ENCODE measurements at regions not wholly inside any gene's neighbourhood (a gene's known extent, or its start where the extent isn't known, plus 50 kb on each side); places are given as distances from the start of the nearest gene placed in this dataset.
A peak's percentile ranks its signal among the peaks of the same experiment; 100 is the strongest.

GRCh38 chr1:223012176-223012788, 130.8 kb downstream of the TLR5 start:
- Histone ChIP-seq H3K36me3 (ENCODE audit: control insufficient read depth in 5 of 5, insufficient read depth in 5 of 5, low read length in 5 of 5) (peaks cover 0 to 2% (median 0%) of the 10 kb centered on the region in 5 donors), H3K9me3 (ENCODE audit: control insufficient read depth in 5 of 5, low read length in 5 of 5) (no peaks in the 10 kb centered on the region), H3K27me3 (ENCODE audit: control insufficient read depth in 5 of 5, insufficient read depth in 4 of 5, low read length in 5 of 5) (peaks cover 0 to 2% (median 0%) of the 10 kb centered on the region in 5 donors), H3K9ac (ENCODE audit: low read length in 5 of 5) (no peak overlapping the region), H3K27ac (ENCODE audit: low read depth, low read length) (no peak overlapping the region), H3K4me1 (ENCODE audit: control insufficient read depth in 5 of 5, insufficient read depth in 5 of 5, low read length in 5 of 5) (peaks cover 0 to 6% (median 4%) of the 10 kb centered on the region in 5 donors), H3K4me3 (ENCODE audit: low read depth in 1 of 5, low read length in 5 of 5) (no peak overlapping the region)

GRCh38 chr1:223012938-223013337, 130.1 kb downstream of the TLR5 start:
- no peak overlapping the region for H3K4me3 ChIP-seq (ENCODE audit: low read depth in 1 of 5, low read length in 5 of 5)
- no peak overlapping the region for H3K27ac ChIP-seq (ENCODE audit: low read depth, low read length)
- peaks cover 0 to 7% (median 4%) of the 10 kb centered on the region in 5 donors for H3K4me1 ChIP-seq (ENCODE audit: control insufficient read depth in 5 of 5, insufficient read depth in 5 of 5, low read length in 5 of 5)

GRCh38 chr1:223014142-223014873, 128.7 kb downstream of the TLR5 start:
- Histone ChIP-seq H3K4me3 (ENCODE audit: low read depth in 1 of 5, low read length in 5 of 5) (no peak overlapping the region), H3K4me1 (ENCODE audit: control insufficient read depth in 5 of 5, insufficient read depth in 5 of 5, low read length in 5 of 5) (peaks cover 0 to 10% (median 4%) of the 10 kb centered on the region in 5 donors), H3K27ac (ENCODE audit: low read depth, low read length) (no peak overlapping the region), H3K36me3 (ENCODE audit: control insufficient read depth in 5 of 5, insufficient read depth in 5 of 5, low read length in 5 of 5) (no peaks in the 10 kb centered on the region), H3K9me3 (ENCODE audit: control insufficient read depth in 5 of 5, low read length in 5 of 5) (peaks cover 0 to 3% (median 0%) of the 10 kb centered on the region in 5 donors), H3K9ac (ENCODE audit: low read length in 5 of 5) (no peak overlapping the region), H3K27me3 (ENCODE audit: control insufficient read depth in 5 of 5, insufficient read depth in 4 of 5, low read length in 5 of 5) (peaks cover 0 to 3% (median 0%) of the 10 kb centered on the region in 5 donors)

More at GRCh38 chr1:223012938-223013337, 130.1 kb downstream of the TLR5 start:
- no peak overlapping the region for H3K9ac ChIP-seq (ENCODE audit: low read length in 5 of 5)
- peaks cover 0 to 3% (median 0%) of the 10 kb centered on the region in 5 donors for H3K27me3 ChIP-seq (ENCODE audit: control insufficient read depth in 5 of 5, insufficient read depth in 4 of 5, low read length in 5 of 5)
- H3K9me3 ChIP-seq (ENCODE audit: control insufficient read depth in 5 of 5, low read length in 5 of 5): no peaks in the 10 kb centered on the region
- no peaks in the 10 kb centered on the region for H3K36me3 ChIP-seq (ENCODE audit: control insufficient read depth in 5 of 5, insufficient read depth in 5 of 5, low read length in 5 of 5)

- H3K27ac ChIP-seq (ENCODE audit: low read depth, low read length): no peak overlapping the region
- H3K36me3 ChIP-seq (ENCODE audit: control insufficient read depth in 5 of 5, insufficient read depth in 5 of 5, low read length in 5 of 5): no peaks in the 10 kb centered on the region
- peaks cover 0 to 3% (median 0%) of the 10 kb centered on the region in 5 donors for H3K27me3 ChIP-seq (ENCODE audit: control insufficient read depth in 5 of 5, insufficient read depth in 4 of 5, low read length in 5 of 5)
These were observed 126.7 kb downstream of the TLR5 start for GRCh38 chr1:223016381-223016780.

GRCh38 chr1:223016890-223017289, 126.2 kb downstream of the TLR5 start:
- Histone ChIP-seq H3K27me3 (ENCODE audit: control insufficient read depth in 5 of 5, insufficient read depth in 4 of 5, low read length in 5 of 5) (peaks cover 0 to 3% (median 0%) of the 10 kb centered on the region in 5 donors), H3K4me3 (ENCODE audit: low read depth in 1 of 5, low read length in 5 of 5) (no peak overlapping the region), H3K27ac (ENCODE audit: low read depth, low read length) (peak overlapping the region; percentile 23), H3K9ac (ENCODE audit: low read length in 5 of 5) (no peak overlapping the region), H3K9me3 (ENCODE audit: control insufficient read depth in 5 of 5, low read length in 5 of 5) (peaks cover 0 to 3% (median 0%) of the 10 kb centered on the region in 5 donors), H3K36me3 (ENCODE audit: control insufficient read depth in 5 of 5, insufficient read depth in 5 of 5, low read length in 5 of 5) (no peaks in the 10 kb centered on the region), H3K4me1 (ENCODE audit: control insufficient read depth in 5 of 5, insufficient read depth in 5 of 5, low read length in 5 of 5) (peaks cover 0 to 10% (median 2%) of the 10 kb centered on the region in 5 donors)

More at GRCh38 chr1:223016381-223016780, 126.7 kb downstream of the TLR5 start:
- H3K4me3 ChIP-seq (ENCODE audit: low read depth in 1 of 5, low read length in 5 of 5): no peak overlapping the region
- H3K9me3 ChIP-seq (ENCODE audit: control insufficient read depth in 5 of 5, low read length in 5 of 5): peaks cover 0 to 3% (median 0%) of the 10 kb centered on the region in 5 donors
- H3K4me1 ChIP-seq (ENCODE audit: control insufficient read depth in 5 of 5, insufficient read depth in 5 of 5, low read length in 5 of 5): peaks cover 0 to 10% (median 2%) of the 10 kb centered on the region in 5 donors
- H3K9ac ChIP-seq (ENCODE audit: low read length in 5 of 5): no peak overlapping the region

- Histone ChIP-seq H3K36me3 (ENCODE audit: control insufficient read depth in 5 of 5, insufficient read depth in 5 of 5, low read length in 5 of 5) (no peaks in the 10 kb centered on the region), H3K27ac (ENCODE audit: low read depth, low read length) (peak overlapping the region; percentile 23), H3K27me3 (ENCODE audit: control insufficient read depth in 5 of 5, insufficient read depth in 4 of 5, low read length in 5 of 5) (peaks cover 0 to 3% (median 0%) of the 10 kb centered on the region in 5 donors), H3K9ac (ENCODE audit: low read length in 5 of 5) (no peak overlapping the region), H3K9me3 (ENCODE audit: control insufficient read depth in 5 of 5, low read length in 5 of 5) (peaks cover 0 to 3% (median 0%) of the 10 kb centered on the region in 5 donors), H3K4me3 (ENCODE audit: low read depth in 1 of 5, low read length in 5 of 5) (no peak overlapping the region), H3K4me1 (ENCODE audit: control insufficient read depth in 5 of 5, insufficient read depth in 5 of 5, low read length in 5 of 5) (peaks cover 0 to 14% (median 2%) of the 10 kb centered on the region in 5 donors)
These were observed 125.8 kb downstream of the TLR5 start for GRCh38 chr1:223017291-223017690.

GRCh38 chr1:223018534-223018933, 124.5 kb downstream of the TLR5 start:
- Histone ChIP-seq H3K27ac (ENCODE audit: low read depth, low read length) (no peak overlapping the region), H3K36me3 (ENCODE audit: control insufficient read depth in 5 of 5, insufficient read depth in 5 of 5, low read length in 5 of 5) (no peaks in the 10 kb centered on the region), H3K27me3 (ENCODE audit: control insufficient read depth in 5 of 5, insufficient read depth in 4 of 5, low read length in 5 of 5) (peaks cover 0 to 3% (median 0%) of the 10 kb centered on the region in 5 donors), H3K4me1 (ENCODE audit: control insufficient read depth in 5 of 5, insufficient read depth in 5 of 5, low read length in 5 of 5) (peaks cover 0 to 27% (median 6%) of the 10 kb centered on the region in 5 donors), H3K4me3 (ENCODE audit: low read depth in 1 of 5, low read length in 5 of 5) (no peak overlapping the region), H3K9me3 (ENCODE audit: control insufficient read depth in 5 of 5, low read length in 5 of 5) (peaks cover 0 to 3% (median 0%) of the 10 kb centered on the region in 5 donors), H3K9ac (ENCODE audit: low read length in 5 of 5) (no peak overlapping the region)

GRCh38 chr1:223019256-223019655, 123.8 kb downstream of the TLR5 start:
- H3K36me3 ChIP-seq (ENCODE audit: control insufficient read depth in 5 of 5, insufficient read depth in 5 of 5, low read length in 5 of 5): no peaks in the 10 kb centered on the region

GRCh38 chr1:223020770-223021169, 122.3 kb downstream of the TLR5 start:
- H3K4me1 ChIP-seq (ENCODE audit: control insufficient read depth in 5 of 5, insufficient read depth in 5 of 5, low read length in 5 of 5): peaks cover 0 to 29% (median 6%) of the 10 kb centered on the region in 5 donors
- no peak overlapping the region for H3K27ac ChIP-seq (ENCODE audit: low read depth, low read length)
- no peaks in the 10 kb centered on the region for H3K36me3 ChIP-seq (ENCODE audit: control insufficient read depth in 5 of 5, insufficient read depth in 5 of 5, low read length in 5 of 5)
- peaks cover 0 to 6% (median 0%) of the 10 kb centered on the region in 5 donors for H3K9me3 ChIP-seq (ENCODE audit: control insufficient read depth in 5 of 5, low read length in 5 of 5)
- no peak overlapping the region for H3K9ac ChIP-seq (ENCODE audit: low read length in 5 of 5)
- H3K4me3 ChIP-seq (ENCODE audit: low read depth in 1 of 5, low read length in 5 of 5): no peak overlapping the region
- H3K27me3 ChIP-seq (ENCODE audit: control insufficient read depth in 5 of 5, insufficient read depth in 4 of 5, low read length in 5 of 5): peaks cover 0 to 3% (median 0%) of the 10 kb centered on the region in 5 donors

More at GRCh38 chr1:223019256-223019655, 123.8 kb downstream of the TLR5 start:
- no peak overlapping the region for H3K4me3 ChIP-seq (ENCODE audit: low read depth in 1 of 5, low read length in 5 of 5)
- peaks cover 0 to 3% (median 0%) of the 10 kb centered on the region in 5 donors for H3K27me3 ChIP-seq (ENCODE audit: control insufficient read depth in 5 of 5, insufficient read depth in 4 of 5, low read length in 5 of 5)
- H3K27ac ChIP-seq (ENCODE audit: low read depth, low read length): no peak overlapping the region
- peaks cover 0 to 29% (median 6%) of the 10 kb centered on the region in 5 donors for H3K4me1 ChIP-seq (ENCODE audit: control insufficient read depth in 5 of 5, insufficient read depth in 5 of 5, low read length in 5 of 5)
- no peak overlapping the region for H3K9ac ChIP-seq (ENCODE audit: low read length in 5 of 5)
- H3K9me3 ChIP-seq (ENCODE audit: control insufficient read depth in 5 of 5, low read length in 5 of 5): peaks cover 0 to 6% (median 0%) of the 10 kb centered on the region in 5 donors

Data from subcutaneous abdominal adipose tissue (tissue), 5 donors.